ENCODE measurements at regions not wholly inside any gene's neighbourhood (a gene's known extent, or its start where the extent isn't known, plus 50 kb on each side); places are given as distances from the start of the nearest gene placed in this dataset.

GRCh38 chr3:163924600-163924999 is 1153.7 kb downstream of the SI start:
- DNase-seq, result no peak

- no peak for DNase-seq
Observed at GRCh38 chr3:163919154-163919553, 1159.1 kb downstream of the SI start.

GRCh38 chr3:163916596-163917560 is 1161.4 kb downstream of the SI start:
- no peak for DNase-seq

GRCh38 chr3:163915280-163915679 is 1163.0 kb downstream of the SI start:
- no peak for DNase-seq

GRCh38 chr3:163914567-163914966 is 1163.7 kb downstream of the SI start:
- DNase-seq, result no peak

- DNase-seq, result no peak
Observed at GRCh38 chr3:163891771-163892170, 1186.5 kb downstream of the SI start.

- no peak for DNase-seq
Observed at GRCh38 chr3:163890661-163891060, 1187.6 kb downstream of the SI start.

- no peak for DNase-seq
Observed at GRCh38 chr3:163879172-163879571, 1199.1 kb downstream of the SI start.

- DNase-seq, result no peak
Observed at GRCh38 chr3:163878396-163878795, 1199.9 kb downstream of the SI start.

- DNase-seq, result no peak
Observed at GRCh38 chr3:163877805-163878204, 1200.5 kb downstream of the SI start.

- no peak for DNase-seq
Observed at GRCh38 chr3:163863146-163863545, 1215.2 kb downstream of the SI start.

- DNase-seq, result no peak
Observed at GRCh38 chr3:163852233-163852632, 1226.1 kb downstream of the SI start.

- no peak for DNase-seq
Observed at GRCh38 chr3:163838769-163839168, 1239.5 kb downstream of the SI start.

- no peak for DNase-seq
Observed at GRCh38 chr3:163832547-163832946, 1245.7 kb downstream of the SI start.

- DNase-seq, result no peak
Observed at GRCh38 chr3:163821841-163822240, 1256.5 kb downstream of the SI start.

GRCh38 chr3:163817015-163817414 is 1261.3 kb downstream of the SI start:
- DNase-seq, result no peak

GRCh38 chr3:163813935-163814334 is 1264.4 kb downstream of the SI start:
- DNase-seq, result no peak

GRCh38 chr3:163812006-163812405 is 1266.3 kb downstream of the SI start:
- no peak for DNase-seq

- DNase-seq, result no peak
Observed at GRCh38 chr3:163809540-163809993, 1268.7 kb downstream of the SI start.

- DNase-seq, result no peak
Observed at GRCh38 chr3:163786416-163786815, 1291.9 kb downstream of the SI start.

GRCh38 chr3:163785693-163786092 is 1292.6 kb downstream of the SI start:
- DNase-seq, result no peak

GRCh38 chr3:163779396-163780344 is 1298.6 kb downstream of the SI start:
- DNase-seq, result no peak

- DNase-seq, result no peak
Observed at GRCh38 chr3:163776743-163777142, 1301.6 kb downstream of the SI start.

- no peak for DNase-seq
Observed at GRCh38 chr3:163773136-163773535, 1305.2 kb downstream of the SI start.

All from SIG-M5 (cell line).